ENCODE measurements at regions not wholly inside any gene's neighbourhood (a gene's known extent, or its start where the extent isn't known, plus 50 kb on each side); places are given as distances from the start of the nearest gene placed in this dataset.
A peak's percentile ranks its signal among the peaks of the same experiment; 100 is the strongest.

DNA sequence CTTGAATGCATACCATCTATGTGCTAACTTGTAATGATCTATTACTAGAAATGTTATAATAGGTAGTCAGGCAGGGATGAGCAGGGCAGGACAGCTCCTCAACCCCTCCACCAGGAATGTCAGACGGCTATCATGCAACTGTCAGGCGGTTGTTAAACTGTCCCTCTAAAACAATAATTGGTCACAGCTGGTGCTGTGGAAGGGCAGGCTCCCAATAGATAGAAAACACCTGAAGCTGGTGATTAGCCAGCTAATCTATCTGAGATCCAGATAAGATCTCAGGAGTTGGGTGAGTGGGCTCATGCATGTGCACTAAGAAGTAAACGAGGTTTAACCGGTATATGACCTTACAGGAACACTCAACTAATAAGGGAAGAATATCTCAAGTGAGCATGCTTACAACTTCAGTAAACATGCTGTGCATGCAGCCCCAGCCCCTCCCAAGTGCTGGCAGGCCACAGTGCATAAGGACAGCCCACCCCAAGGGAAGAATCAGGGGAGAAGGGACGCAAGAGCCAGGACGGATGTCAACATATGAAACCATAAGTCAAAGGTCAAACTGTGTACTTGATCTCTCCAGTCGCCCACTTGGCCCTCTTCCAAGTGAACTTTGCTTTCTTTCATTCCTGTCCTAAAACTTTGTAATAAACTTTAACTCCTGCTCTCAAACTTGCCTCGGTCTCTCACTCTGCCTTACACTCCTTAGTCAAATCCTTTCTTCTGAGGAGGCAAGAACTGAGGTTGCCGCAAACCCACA lies 566.2 kb upstream of the NRSN1 start:
- no peak for DNase-seq (ENCODE audit: low spot score)
- TF ChIP-seq, protein P1, sequence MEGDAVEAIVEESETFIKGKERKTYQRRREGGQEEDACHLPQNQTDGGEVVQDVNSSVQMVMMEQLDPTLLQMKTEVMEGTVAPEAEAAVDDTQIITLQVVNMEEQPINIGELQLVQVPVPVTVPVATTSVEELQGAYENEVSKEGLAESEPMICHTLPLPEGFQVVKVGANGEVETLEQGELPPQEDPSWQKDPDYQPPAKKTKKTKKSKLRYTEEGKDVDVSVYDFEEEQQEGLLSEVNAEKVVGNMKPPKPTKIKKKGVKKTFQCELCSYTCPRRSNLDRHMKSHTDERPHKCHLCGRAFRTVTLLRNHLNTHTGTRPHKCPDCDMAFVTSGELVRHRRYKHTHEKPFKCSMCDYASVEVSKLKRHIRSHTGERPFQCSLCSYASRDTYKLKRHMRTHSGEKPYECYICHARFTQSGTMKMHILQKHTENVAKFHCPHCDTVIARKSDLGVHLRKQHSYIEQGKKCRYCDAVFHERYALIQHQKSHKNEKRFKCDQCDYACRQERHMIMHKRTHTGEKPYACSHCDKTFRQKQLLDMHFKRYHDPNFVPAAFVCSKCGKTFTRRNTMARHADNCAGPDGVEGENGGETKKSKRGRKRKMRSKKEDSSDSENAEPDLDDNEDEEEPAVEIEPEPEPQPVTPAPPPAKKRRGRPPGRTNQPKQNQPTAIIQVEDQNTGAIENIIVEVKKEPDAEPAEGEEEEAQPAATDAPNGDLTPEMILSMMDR (IDR thresholded peaks at IDR 0.05), result no peak
- ATAC-seq (ENCODE audit: low FRiP score), result no peak

DNA sequence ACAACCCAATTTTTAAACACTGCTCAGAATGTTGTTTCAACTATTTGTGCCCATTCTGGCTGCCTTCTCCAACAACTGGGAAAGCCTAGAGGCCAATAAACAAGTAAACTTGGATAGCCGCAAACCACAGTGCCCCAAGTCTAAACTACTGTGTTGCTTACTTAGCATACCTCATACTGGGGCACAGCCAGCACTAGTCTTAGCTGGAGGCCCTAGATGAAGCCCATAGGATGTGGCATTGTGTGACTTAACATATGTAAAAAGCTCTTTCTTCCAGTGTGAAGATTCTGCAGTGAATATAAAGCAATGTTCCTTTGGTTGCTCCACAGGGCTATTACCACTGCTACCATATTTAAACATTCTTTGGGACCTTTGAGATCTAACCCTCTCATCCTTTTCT lies 564.3 kb upstream of the NRSN1 start:
- TF ChIP-seq, protein P1 (IDR thresholded peaks at IDR 0.05), result no peak
- no peak for DNase-seq (ENCODE audit: low spot score)
- no peak for ATAC-seq (ENCODE audit: low FRiP score)

DNA sequence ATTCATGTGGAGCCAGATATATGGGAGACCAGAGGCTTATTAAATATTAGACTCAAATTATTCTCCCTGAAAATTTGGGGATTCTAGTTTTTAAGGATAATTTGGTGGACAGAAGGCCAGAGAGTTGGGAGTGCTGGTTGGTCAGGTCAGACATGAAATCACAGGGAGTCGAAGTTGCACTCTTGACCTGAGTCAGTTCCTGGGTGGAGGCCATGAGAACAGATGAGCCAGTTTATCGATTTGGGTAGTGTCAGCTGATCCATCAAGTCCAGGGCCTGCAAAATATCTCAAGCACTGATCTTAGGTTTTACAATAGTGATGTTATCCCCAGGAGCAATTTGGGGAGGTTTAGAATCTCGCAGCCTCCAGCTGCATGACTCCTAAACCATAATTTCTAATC lies 563.5 kb upstream of the NRSN1 start:
- no peak for ATAC-seq (ENCODE audit: low FRiP score)
- DNase-seq (ENCODE audit: low spot score), result no peak
- TF ChIP-seq, protein P1 (IDR thresholded peaks at IDR 0.05), result no peak

DNA sequence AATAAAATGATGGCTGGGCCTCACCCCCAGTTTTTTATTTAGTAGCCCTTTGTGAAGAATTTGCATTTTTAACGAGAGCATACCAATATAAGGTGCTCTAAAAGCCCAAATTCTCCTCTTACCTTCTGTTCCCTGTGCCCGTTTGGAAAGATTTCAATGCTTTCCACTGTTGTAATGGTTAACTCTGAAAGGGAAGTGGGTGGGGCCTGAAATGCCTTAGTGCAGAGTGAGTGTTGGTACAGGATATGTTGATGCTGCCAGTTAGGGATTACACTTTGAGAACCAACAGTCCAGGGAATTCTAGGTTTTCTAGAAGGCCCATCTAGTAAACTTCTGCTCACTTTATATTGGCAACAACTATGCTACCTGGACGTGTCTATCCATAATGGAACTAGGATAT lies 562.7 kb upstream of the NRSN1 start:
- ATAC-seq (ENCODE audit: low FRiP score), result no peak
- TF ChIP-seq, protein P1 (IDR thresholded peaks at IDR 0.05), result no peak

DNA sequence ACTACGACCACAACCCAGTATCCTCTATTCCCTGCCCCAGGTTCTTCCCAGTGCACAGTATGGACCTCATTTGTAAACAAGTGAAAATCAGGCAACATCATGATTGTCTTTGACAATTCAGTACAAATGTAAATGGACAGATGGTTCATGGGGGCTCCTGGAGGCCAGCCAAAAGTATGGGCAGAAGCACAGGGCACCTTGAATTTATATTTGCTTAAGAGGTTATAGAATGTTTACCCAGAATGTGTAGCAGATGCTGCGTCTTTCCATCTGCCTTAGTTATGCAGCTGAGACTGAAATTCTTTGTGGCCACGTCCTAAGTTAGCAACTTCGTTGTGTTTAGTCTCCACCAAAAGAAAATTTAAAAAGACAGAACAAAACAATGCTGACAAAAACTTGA lies 559.6 kb upstream of the NRSN1 start:
- TF ChIP-seq, protein P1 (IDR thresholded peaks at IDR 0.05), result no peak
- DNase-seq (ENCODE audit: low spot score) (no peak), ATAC-seq (ENCODE audit: low FRiP score) (no peak)

More for the DNA sequence above, 562.7 kb upstream of the NRSN1 start:
- no peak for DNase-seq (ENCODE audit: low spot score)

DNA sequence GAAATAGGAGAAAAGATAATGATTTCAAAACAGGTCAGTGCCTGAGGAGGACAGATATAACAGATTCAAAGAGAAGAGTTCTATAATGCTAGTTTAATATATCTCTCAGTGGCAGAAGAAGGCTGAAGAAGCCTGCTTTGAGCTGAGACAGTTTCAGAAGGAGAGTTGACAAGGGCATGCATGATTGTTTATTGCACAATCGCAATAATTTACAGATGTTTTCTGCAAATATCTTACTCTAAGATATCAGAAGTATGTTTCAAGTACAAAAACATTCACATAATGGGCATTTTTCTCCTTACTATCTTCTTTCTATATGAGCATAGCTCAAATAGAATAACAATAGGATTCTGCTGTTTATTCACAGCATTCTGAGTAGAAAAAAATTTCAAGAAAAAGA lies 557.7 kb upstream of the NRSN1 start:
- TF ChIP-seq, protein P1 (IDR thresholded peaks at IDR 0.05), result no peak
- DNase-seq (ENCODE audit: low spot score) (no peak), ATAC-seq (ENCODE audit: low FRiP score) (no peak)

DNA sequence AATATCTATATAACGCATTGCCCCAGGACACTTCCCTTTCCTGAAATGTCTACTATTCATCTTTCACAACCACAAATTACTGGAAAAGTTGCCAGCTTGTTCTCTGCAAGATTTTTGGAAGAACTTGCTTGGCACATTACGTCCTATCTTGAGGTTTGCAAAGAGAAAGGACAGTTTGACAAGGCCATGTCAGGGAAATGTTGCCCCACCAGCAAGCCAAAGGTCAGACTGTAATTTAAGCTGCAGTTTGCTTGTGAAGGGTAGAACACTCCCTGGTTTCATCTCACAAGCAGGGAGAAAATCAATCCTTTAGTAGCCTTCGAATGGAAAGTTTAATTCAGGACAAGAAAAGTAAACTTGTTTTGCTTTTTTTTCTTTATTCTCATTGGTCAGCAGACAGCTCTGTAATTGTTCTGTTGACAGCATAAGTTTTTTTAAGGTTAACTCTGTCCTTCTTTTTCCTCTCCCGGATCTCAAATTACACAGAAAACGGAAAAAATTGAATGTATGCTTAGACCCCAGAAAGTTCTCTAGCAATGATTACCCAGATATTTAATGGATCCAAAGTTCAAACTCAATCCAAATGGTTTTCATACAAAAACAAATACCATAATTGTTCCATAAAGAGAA lies 541.8 kb upstream of the NRSN1 start:
- DNase-seq (ENCODE audit: low spot score) (no peak), ATAC-seq (ENCODE audit: low FRiP score) (peak; percentile 82)
- TF ChIP-seq, protein P1 (IDR thresholded peaks at IDR 0.05), result no peak
